HuH-7.5 (cell line): ENCODE measurements at regions not wholly inside any gene's neighbourhood (a gene's known extent, or its start where the extent isn't known, plus 50 kb on each side); places are given as distances from the start of the nearest gene placed in this dataset.
A peak's percentile ranks its signal among the peaks of the same experiment; 100 is the strongest.

Source experiments
- DNase-seq: peaks from one replicate; pipeline ENCODE4 v3.0.0; 2011; ENCODE audit warnings: low spot score

- DNase-seq: no peak
These were observed 227.5 kb upstream of the IGF1R start for GRCh38 chr15:98420837-98421236.

DNA sequence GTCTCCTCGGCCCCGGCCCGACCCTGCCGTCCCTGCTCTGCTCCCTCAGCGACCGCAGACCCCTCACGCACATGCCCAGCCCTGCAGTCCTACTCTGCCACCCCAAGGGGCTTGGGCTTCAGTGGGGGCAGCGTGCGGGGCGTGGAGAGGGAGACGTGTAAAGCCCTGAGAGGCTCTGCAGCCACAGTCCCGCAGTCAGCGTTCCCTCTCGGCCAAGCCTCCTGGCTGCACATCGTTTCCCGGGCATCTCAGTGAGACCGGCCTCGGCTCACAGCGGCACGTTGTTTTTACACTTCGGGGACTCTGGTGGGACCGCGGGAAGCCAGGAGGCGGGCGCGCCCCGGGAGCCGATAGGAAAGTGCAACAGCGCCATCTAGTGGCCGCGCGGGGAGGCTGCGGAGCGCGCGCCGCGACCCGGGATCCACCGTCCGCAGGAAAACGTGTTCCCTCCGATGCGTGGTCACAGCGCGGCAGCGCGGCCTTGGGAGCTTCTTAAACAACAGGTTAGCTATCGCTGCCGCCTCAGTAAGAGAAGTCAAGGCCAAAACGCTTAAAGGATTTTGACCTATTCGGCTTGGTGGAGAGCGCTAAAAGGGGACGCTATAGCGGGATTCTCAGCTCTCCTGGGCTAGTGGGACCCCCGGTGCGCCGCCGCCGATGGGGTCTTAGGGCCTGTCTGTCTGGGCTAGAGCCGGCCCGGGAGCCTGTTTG, 226.8 kb upstream of the IGF1R start:
- peak; percentile 85 for DNase-seq

GRCh38 chr15:98422130-98422478, 226.2 kb upstream of the IGF1R start:
- DNase-seq: no peak

DNA sequence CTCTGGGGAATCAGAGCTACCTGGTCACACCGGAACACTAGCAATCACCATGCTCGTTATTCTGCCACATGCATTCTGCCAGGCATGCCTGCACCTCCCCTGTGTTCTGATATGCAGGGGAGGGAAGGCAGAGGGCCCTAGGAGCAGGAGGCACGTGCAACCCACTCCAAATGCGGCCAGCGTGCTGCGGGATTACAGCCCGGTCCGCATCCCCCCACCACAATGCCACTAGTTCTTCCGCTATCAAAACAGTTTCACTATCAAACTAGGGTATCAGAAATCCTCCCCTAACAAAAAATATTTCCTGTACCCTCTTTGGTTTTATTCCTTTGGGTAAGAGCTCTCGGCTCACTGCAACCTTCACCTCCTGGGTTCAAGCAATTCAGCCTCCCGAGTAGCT, 223.2 kb upstream of the IGF1R start:
- no peak for DNase-seq

DNA sequence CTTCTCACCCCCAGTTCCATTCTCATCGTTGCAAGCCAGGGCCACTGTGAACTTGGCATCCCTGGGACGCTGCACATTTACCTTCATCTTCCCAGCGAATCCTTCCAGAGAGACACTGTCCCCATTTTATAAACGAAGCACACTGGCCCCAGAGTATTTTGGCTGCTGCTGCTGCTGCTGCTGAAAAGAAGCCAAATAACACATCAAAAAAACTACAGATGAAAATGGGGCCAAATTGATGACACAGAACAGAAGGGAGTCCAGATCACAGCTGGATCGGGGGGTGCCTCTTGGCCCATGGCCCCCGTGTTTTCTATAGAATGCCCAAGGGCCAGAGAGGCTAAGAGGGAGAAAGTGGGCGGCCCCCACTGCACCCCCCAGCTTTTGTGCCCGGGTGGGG, 221.0 kb upstream of the IGF1R start:
- no peak for DNase-seq

- DNase-seq: peak; percentile 87
These were observed 219.9 kb upstream of the IGF1R start for GRCh38 chr15:98428253-98428989.

- no peak for DNase-seq
These were observed 217.2 kb upstream of the IGF1R start for GRCh38 chr15:98431171-98431570.

- no peak for DNase-seq
These were observed 215.0 kb upstream of the IGF1R start for GRCh38 chr15:98433346-98433745.

DNA sequence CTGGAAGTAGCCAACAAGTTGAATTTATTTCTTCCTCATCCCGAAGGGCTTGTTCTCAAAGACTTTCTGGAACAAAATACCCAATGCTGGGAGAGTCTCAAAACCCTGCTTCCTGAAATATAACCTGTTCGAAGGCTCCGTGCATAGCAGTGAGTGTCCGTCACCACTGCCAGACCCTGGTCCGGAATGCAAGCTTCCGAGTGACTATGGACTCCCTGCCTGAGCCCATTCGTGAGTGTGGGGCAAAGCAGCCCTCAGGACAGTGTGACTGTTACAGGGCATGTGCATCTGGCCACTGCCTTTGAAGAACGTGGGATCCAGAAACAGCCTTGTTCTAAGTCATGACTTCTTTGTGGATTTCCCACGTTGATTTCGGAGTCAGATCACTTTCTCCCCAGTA, 214.5 kb upstream of the IGF1R start:
- DNase-seq: no peak

- no peak for DNase-seq
These were observed 210.6 kb upstream of the IGF1R start for GRCh38 chr15:98437752-98438151.

DNA sequence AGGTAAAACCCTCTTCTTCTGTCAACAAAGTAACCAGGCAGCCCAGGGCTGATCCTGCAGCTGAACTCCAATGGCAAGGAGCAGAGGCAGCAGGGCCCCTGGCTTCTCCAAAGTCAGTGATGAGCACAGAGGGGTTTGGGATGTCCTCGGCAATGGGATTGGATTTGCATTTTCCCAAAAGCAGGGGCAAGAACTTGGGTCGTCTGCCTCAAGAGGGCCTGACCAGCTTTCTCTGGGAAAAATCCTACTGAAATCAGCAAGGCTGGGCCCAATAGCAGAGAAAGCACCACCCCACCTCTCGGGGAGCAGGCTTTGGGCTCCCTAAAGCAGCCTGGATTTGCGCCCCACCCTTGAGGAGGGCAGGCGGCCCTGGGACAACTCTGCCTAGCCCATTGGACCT, 210.0 kb upstream of the IGF1R start:
- no peak for DNase-seq

DNA sequence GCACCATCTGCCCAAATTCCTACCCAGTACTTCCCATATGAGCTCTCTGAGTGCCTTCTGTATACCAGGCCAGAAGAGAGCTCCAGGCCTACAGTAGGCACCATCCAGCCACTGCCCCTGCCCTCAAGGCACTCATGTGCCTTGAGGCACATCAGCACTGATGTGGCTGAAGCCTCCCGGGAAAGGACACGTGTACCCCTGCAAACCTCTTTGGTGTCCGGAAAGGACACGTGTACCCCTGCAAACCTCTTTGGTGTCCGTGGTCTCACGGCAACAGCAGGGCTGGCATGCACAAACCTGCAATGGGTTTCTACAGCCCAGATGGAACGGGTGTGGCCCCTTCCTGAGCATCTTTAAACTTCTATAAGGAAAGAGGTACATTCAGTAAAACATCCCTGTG, 209.4 kb upstream of the IGF1R start:
- DNase-seq: no peak

GRCh38 chr15:98439523-98439942, 208.8 kb upstream of the IGF1R start:
- DNase-seq: no peak

GRCh38 chr15:98440917-98441316, 207.4 kb upstream of the IGF1R start:
- DNase-seq: no peak

DNA sequence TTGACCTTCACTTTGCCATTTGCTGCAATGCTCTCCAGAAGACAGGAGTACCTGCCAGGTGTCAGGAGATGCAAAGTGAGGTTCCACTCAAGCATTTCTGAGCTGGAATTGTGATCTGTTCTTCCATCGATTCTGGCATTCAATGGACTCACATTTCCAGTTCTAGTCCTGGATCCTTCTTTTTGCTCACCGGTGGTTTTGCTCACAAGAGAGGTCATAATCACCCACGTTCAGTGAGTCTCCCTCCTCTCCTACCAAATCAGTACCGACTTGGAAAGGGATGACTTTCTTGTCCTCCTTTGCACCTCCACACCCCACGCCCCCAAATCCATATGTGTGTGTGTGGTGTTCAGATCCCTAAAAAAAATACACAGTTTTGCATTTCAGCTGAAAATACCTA, 206.7 kb upstream of the IGF1R start:
- no peak for DNase-seq

GRCh38 chr15:98442379-98442833, 205.9 kb upstream of the IGF1R start:
- peak; percentile 76 for DNase-seq

DNA sequence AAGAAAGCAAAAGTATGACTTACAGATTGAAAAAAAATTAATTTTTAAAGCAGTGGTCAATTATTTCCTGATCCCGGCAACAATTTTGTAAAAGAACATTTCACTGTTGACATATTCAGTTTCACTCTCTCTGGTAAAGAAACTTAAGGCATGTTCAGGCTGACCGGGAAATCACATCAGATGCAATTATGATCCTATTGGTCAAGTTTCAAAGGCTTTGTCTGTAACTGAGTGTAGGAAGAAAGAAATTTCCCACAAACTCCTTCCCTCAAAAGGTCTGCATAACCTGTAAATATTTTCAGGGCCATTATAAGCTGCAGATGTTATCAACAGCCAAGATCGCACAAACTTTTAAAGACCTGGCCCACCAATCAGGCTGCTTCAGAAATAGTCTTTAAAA, 205.4 kb upstream of the IGF1R start:
- DNase-seq: no peak

DNA sequence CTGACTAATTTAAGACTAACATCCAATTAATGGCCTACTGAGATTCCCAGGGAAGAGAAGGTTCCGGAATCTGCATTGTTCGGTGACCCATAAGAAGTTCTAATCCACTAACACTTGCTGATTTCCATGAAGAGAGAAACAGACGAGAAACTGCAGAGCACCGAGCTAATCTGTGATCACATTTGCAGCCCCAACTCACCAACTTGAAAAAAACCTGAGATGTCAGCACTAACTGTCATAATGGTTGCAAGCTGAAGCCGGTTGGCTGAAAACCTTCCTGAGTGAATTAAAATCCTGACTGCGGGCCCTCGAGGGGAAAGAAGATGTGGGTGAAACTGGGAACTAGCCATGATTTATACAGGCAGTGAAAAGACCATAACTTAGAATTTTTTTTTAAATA, 204.8 kb upstream of the IGF1R start:
- DNase-seq: no peak

GRCh38 chr15:98444138-98444537, 204.2 kb upstream of the IGF1R start:
- DNase-seq: no peak

DNA sequence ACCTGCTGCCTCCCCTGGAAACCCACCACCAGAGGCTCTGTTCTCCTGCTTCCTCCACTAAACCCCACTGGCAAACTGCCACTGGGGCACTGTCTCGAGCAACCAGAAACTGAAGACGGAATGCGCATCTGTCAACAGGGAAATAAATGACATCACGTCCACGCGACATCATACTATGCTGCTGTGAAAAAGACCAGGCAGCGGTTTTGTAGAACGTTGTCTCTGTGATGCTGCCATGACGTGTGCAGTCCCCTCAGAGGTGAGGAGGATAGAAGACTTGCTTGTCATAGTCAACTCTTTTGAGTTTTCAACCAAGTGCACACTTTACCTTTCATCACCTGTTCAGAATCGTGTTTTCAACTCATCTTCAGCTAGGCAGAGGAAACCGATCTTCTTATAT, 203.0 kb upstream of the IGF1R start:
- no peak for DNase-seq

- no peak for DNase-seq
These were observed 202.3 kb upstream of the IGF1R start for GRCh38 chr15:98446083-98446482.

GRCh38 chr15:98447069-98447468, 201.3 kb upstream of the IGF1R start:
- no peak for DNase-seq

DNA sequence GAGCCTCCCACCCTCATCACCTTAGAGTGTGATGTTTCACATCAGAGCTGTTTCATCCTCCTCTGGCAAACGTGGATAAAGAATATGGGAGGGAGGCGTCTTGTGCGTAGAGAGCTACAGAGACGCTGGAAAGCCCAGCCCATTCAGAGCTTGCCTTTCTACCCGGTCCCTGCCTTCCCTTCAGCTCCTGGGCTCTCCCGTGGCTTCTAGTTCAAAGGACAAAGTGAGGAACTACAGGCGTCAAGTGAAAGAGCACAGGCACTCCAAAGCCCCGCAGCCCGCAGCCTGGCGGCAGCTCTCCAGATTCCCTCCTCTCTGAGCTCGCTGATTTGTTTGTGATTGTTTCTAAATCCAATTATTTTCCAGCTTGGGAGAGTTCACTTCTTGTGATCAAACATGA, 197.1 kb upstream of the IGF1R start:
- no peak for DNase-seq

DNA sequence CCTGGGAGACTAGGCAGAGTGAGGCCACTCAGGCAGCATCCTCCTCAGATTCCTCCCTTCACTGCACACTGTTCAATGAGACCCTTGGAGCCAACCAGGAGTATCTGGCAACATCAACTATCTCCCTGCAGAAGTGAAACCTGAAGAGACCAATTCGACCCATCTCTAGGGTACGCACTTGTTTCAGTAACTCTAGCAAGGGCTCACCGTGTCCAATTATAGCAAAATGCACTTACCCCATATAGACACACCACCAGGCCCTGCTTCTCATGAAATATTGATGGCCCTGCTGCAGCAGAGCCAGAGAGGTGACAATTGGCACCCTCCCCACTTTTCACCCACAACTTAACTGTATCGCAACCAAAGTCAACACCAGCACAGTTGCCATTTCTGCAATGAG, 196.1 kb upstream of the IGF1R start:
- no peak for DNase-seq
